GM10266 (cell line): ENCODE measurements at regions not wholly inside any gene's neighbourhood (a gene's known extent, or its start where the extent isn't known, plus 50 kb on each side); places are given as distances from the start of the nearest gene placed in this dataset.
"Not testable (repeated sequence)": the region's sequence is repeated elsewhere in the genome, so short reads cannot be mapped to it uniquely, and the experiment has no call there.

Experiments
- DNase-seq: peaks from one replicate; pipeline ENCODE4 v3.0.0; 2012; ENCODE audit errors: extremely low spot score
- TF ChIP-seq, protein P1 (sequence below): IDR thresholded peaks from 2 replicates; pipeline ENCODE4 v1.5.1; 2012; ENCODE audit warnings: mild to moderate bottlenecking, low read depth; ENCODE audit not compliant: control insufficient read depth, insufficient read depth; ENCODE audit errors: missing control alignments

DNA sequence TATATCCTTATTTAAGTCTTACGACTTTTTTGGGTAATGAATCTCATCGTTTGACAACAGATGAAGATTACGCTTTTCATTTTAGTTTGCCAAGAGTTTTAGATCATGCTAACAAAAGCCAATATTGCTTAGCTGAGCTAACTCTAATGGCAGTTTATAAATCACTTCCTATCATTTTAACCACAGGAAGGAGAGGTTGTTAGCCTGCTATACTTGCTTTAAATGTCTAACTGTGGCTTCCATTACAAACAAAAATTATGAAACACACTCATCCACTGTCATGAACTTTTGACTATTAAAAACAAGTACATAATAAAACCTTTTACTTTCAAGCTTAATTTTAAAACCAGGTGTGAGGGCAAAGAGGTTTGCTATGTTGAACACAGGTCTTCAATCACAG is 53.7 kb upstream of the ANKH start:
- DNase-seq, result no peak
- TF ChIP-seq, protein P1, sequence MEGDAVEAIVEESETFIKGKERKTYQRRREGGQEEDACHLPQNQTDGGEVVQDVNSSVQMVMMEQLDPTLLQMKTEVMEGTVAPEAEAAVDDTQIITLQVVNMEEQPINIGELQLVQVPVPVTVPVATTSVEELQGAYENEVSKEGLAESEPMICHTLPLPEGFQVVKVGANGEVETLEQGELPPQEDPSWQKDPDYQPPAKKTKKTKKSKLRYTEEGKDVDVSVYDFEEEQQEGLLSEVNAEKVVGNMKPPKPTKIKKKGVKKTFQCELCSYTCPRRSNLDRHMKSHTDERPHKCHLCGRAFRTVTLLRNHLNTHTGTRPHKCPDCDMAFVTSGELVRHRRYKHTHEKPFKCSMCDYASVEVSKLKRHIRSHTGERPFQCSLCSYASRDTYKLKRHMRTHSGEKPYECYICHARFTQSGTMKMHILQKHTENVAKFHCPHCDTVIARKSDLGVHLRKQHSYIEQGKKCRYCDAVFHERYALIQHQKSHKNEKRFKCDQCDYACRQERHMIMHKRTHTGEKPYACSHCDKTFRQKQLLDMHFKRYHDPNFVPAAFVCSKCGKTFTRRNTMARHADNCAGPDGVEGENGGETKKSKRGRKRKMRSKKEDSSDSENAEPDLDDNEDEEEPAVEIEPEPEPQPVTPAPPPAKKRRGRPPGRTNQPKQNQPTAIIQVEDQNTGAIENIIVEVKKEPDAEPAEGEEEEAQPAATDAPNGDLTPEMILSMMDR, result no peak

DNA sequence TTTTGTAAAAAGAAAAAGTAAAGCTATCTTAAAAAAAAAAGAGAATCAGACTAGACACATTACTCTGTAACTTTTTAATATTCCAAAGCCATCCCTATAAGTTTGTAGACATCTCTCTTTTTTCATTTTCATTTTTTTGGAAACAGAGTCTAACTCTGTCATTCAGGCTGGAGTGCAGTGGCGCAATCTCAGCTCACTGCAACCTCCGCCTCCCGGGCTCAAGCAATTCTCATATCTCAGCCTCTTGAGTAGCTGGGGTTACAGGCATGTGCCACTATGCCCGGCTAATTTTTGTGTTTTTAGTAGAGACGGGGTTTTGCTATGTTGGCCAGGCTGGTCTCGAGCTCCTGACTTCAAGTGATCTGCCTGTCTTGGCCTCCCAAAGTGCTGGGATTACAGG is 51.4 kb upstream of the ANKH start:
- DNase-seq, result not testable (repeated sequence)

DNA sequence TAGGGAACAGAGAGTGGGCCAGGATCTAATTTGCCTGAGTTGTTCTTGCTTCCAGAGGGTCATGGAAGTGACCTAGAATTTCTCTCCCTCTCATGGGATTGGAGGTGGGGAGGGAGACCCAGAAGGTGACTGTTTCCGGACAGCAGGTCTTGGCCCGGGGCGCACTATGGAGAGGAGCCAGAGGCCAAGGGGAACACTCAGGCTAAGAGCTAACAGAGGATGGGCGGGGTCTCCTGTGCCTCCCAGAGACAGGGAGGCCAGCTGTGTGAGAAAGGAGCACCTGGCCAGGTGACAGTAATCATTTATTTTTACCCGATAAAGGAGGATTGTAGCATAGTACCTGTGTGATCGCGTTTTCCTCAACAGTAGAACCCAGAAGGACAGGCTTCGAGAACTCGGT is 50.9 kb upstream of the ANKH start:
- TF ChIP-seq, protein P1, result no peak
- no peak for DNase-seq
